Gastrocnemius medialis (tissue), 4 donors: ENCODE measurements at regions not wholly inside any gene's neighbourhood (a gene's known extent, or its start where the extent isn't known, plus 50 kb on each side); places are given as distances from the start of the nearest gene placed in this dataset.

ENCODE experiments used
- POLR2A ChIP-seq, 2 donors: fragments of 450-650 bp; IDR thresholded peaks; one replicate each; pipeline ENCODE4 v1.6.1; 2017; ENCODE audit warnings: antibody characterized with exemption in 2 of 2, mild to moderate bottlenecking in 2 of 2, moderate library complexity in 2 of 2
- TF ChIP-seq, protein P1 (sequence below), 5 experiments: fragments of 450-650 bp in 3 of 5; fragments of 200-600 bp in 2 of 5; sonication (generic) in 2 of 5; IDR thresholded peaks in 4 of 5; conservative IDR thresholded peaks in 1 of 5; 1 replicate in 4 of 5; 2 replicates in 1 of 5; pipeline ENCODE4 v1.5.1; 2016 to 2019; ENCODE audit warnings: antibody characterized with exemption in 5 of 5, mild to moderate bottlenecking in 3 of 5, moderate library complexity in 3 of 5

DNA sequence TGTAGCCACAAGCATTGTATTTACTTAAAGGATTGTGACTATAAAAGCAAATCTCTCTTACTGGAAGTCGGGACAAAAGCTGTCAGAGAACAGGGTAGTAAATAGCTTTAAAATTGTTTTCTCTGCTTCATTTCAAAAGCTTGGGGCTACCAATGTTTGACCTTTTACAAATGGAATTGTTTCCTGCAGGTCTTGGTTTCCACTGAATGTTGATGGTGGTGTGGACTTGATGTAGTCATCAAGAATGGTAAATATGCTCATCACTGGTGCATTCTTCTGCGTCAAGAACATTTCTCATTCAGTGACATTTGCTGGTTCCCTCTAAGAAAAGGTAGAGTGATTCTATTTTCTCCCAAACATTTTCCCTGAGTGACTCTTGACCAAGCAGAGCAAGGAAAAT lies 435.4 kb upstream of the KHDRBS2 start:
- TF ChIP-seq, protein P1, sequence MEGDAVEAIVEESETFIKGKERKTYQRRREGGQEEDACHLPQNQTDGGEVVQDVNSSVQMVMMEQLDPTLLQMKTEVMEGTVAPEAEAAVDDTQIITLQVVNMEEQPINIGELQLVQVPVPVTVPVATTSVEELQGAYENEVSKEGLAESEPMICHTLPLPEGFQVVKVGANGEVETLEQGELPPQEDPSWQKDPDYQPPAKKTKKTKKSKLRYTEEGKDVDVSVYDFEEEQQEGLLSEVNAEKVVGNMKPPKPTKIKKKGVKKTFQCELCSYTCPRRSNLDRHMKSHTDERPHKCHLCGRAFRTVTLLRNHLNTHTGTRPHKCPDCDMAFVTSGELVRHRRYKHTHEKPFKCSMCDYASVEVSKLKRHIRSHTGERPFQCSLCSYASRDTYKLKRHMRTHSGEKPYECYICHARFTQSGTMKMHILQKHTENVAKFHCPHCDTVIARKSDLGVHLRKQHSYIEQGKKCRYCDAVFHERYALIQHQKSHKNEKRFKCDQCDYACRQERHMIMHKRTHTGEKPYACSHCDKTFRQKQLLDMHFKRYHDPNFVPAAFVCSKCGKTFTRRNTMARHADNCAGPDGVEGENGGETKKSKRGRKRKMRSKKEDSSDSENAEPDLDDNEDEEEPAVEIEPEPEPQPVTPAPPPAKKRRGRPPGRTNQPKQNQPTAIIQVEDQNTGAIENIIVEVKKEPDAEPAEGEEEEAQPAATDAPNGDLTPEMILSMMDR (IDR thresholded peaks at IDR 0.05 in 4 of 5, conservative IDR thresholded peaks at IDR 0.05 in 1 of 5), result no peak
- TF ChIP-seq POLR2A (IDR thresholded peaks at IDR 0.05), result no peak
